ENCODE measurements at regions not wholly inside any gene's neighbourhood (a gene's known extent, or its start where the extent isn't known, plus 50 kb on each side); places are given as distances from the start of the nearest gene placed in this dataset.

GRCh38 chr11:29029452-29029851, 921.3 kb downstream of the METTL15 start:
- no peak for DNase-seq

DNA sequence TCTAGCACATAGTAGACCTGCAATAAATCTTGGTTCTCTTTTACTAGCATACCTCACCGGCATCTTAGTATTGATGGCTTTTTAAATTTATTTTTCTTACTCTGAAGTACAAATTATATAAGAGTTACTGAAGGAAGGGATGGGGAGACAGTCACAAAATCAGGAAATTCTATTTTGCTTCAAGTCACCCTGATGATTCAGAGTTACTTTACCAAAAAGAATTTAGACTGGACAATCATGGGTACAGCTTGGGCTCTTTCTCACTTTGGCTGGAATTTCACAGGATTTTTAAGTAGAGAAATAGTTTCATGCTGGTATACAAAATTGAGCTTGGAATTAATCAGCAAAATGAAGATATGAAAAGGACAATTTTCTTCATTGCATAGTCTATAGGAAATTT, 919.2 kb downstream of the METTL15 start:
- DNase-seq = no peak

- DNase-seq = no peak
Measured at GRCh38 chr11:29026286-29026685, 918.1 kb downstream of the METTL15 start.

DNA sequence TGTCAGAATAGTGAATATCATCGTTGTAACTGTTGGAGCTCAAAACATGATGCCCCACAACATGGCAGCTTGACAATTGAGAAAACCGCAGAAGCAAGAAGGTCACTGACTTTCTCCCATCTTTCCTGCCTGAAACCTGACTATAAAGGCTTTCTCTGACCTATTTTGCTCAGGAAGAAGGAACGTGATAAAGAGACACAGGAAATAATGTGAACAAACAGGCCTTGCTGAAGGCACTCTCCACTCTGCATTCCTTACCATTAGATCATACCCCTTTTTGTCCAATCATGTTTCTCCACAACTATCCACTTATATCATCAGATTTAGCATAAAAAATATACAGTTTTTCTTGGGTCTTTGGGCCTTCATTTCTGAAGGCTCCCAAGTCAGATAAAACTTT, 916.8 kb downstream of the METTL15 start:
- no peak for DNase-seq

DNA sequence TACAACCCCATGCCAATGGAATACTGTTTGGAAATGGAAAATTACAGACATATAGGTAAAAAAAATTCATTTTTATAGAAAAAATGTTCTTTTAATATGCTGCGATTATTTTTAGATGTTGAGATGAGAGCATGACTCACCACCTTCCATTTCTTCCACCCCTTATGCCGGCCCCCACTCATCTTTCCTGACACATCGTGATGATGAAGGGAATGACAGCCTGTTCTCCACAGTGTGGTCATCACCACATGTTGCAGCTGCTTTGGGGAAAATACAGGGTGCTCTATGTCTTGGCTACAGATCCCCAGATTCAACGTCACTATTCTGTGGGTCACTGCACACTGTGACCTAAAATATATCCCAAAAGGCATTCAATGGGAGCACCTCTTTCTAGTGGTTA, 916.2 kb downstream of the METTL15 start:
- no peak for DNase-seq

DNA sequence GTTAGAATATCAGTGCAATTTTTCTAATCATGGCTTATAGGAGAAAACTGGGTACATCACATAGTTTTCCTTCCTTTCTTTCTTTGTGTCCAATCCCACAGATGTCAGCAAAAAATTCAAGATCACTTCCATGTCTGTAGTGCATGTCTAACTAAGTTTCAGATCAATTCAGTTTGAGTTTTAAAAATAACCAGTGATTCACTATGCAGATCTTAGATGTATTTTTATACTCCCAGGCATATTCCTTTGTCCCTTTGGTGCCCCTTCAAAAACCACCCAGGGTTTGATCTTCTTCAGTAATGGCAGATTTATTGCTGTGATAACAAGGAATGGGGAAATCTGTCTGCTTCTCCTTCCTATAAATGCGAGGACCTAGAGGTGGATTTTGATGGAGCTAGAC, 915.6 kb downstream of the METTL15 start:
- no peak for DNase-seq

GRCh38 chr11:29022676-29023075, 914.5 kb downstream of the METTL15 start:
- DNase-seq = no peak

GRCh38 chr11:29019960-29020683, 911.9 kb downstream of the METTL15 start:
- DNase-seq = no peak

DNA sequence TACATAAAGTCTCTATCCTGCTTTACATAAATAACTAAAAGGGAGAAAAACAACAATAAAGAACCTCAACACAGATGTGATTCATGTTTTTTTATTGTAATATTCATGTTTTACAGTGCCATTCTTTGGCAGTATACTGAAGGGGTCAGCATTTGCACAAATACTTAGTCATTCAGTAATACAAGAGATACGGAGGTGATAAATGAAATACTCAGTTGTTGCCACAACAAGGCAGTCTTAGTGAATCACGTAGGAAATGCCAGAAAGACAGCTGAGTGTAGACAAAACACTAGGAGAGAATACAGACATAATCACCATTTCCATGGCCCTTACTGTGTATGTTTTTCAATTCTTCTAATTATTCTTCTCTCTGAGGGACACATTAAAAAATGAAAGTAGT, 910.4 kb downstream of the METTL15 start:
- no peak for DNase-seq

DNA sequence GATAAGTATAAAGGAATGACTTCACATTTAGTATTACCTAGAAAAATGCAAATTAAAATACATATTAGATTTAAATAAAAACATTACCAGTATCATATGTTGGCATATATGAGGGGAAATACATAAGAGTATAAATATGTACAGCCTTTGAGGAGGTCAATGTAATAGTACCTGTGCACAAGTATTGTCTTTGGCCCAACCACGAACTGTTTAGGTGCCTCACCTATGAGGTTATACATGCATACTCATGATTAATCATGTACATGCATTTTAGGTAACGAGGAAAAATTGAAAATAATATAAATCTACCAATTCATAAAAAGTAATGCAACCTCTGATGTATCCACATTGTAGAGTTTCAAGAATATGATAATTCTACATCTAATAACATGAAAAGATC, 909.8 kb downstream of the METTL15 start:
- no peak for DNase-seq

- DNase-seq = no peak
Measured at GRCh38 chr11:29012507-29012906, 904.3 kb downstream of the METTL15 start.

GRCh38 chr11:29009426-29009825, 901.2 kb downstream of the METTL15 start:
- DNase-seq = no peak

GRCh38 chr11:29008481-29008880, 900.3 kb downstream of the METTL15 start:
- no peak for DNase-seq

GRCh38 chr11:29006668-29007067, 898.5 kb downstream of the METTL15 start:
- DNase-seq = no peak

DNA sequence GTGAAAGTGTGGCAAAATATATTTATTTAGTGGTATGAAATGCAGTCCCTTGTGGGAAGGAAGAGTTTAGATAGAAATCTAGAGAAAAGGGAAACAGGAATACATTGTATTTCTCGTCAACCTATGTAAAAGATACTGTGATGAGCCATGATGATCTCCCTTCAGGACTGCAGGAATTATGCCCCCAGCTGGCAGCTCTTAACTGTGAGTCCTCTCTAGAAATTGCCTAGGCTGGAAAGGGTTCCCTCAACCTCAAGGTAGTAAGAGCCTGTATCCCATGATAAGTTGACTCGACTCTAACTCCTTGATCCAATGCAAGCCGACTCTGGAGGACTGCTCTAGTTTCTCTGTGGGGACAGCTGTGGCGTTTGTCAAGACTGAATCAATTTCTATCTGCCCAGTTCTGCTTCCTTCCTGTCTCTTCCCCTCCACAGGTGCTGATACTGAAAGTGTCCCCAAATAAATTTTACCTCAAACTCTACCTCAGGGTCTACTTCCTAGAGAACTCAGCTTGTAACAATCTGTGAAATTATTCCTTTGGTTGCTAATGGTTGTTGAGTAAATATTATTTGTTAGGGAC, 897.3 kb downstream of the METTL15 start:
- no peak for DNase-seq

- no peak for DNase-seq
Measured at GRCh38 chr11:29002816-29003215, 894.6 kb downstream of the METTL15 start.

DNA sequence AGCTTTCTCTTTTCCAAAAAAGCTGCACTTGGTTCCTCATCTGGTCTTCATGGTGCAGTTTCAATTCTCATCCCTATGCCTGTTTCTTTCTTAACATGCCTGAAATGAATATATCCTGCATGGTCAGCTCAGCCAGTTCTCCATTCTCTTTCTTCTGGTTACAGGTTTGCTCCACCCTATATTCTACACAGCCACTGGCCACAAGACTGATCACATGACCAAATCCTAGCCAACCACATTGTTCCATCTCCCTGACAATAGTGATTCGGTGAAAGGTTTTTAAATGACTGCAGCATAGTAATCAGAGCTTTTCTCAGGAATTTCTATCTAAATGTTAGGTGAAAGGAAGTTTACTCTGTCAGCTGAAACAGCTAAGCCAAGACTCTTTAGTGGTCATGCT, 891.4 kb downstream of the METTL15 start:
- no peak for DNase-seq

- no peak for DNase-seq
Measured at GRCh38 chr11:28992996-28993395, 884.8 kb downstream of the METTL15 start.

- no peak for DNase-seq
Measured at GRCh38 chr11:28984231-28984630, 876.0 kb downstream of the METTL15 start.

DNA sequence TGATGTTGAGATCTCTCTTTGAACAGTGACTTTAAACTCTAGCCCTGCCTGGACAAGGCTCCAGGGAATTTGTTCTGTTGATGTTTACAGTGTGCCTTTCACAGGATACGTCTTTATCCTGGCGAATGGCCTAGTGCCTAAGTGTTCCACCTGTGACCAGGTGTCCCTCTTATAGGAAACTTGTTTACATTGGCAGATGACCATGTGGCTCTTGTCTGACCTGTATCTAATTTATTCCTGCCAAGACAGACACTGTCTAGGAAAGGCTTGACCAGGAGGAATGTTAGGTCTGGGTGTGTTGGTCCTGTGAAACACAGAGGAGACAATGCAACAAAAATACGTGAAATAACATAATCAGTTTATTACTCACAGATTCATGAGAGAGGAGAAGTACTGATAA, 875.6 kb downstream of the METTL15 start:
- no peak for DNase-seq

- DNase-seq = no peak
Measured at GRCh38 chr11:28981381-28981780, 873.2 kb downstream of the METTL15 start.

- no peak for DNase-seq
Measured at GRCh38 chr11:28976801-28977145, 868.6 kb downstream of the METTL15 start.

- no peak for DNase-seq
Measured at GRCh38 chr11:28976012-28976800, 868.0 kb downstream of the METTL15 start.

DNA sequence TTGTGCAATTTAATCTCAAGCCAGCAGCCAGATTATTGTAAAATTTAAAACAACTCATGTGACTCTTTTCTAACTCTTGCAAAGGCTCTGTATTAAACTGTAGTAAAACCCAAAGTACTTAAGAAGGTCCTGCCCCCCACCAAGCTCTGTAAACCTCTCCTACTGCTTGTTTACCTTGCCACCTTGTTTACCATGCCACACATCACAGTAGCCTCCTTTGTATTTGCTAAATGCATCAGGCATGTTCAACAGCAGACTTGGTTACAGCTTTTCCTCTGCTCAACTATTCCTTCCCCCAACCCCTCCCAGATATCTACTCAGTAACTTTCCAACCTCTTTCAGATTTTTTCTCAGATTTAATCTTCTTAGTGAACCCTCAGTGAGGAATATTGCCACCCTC, 861.6 kb downstream of the METTL15 start:
- DNase-seq = no peak
